RWPE1 (cell line): ENCODE measurements at regions not wholly inside any gene's neighbourhood (a gene's known extent, or its start where the extent isn't known, plus 50 kb on each side); places are given as distances from the start of the nearest gene placed in this dataset.

Experiments used
- CTCF ChIA-PET: fragments of 350-600 bp; sonication (Branson Sonifier 250); formaldehyde crosslinking; extraction: SDS; loops from one replicate; lab custom pipeline; 2021; lab: Yijun Ruan, JAX
- POLR2A ChIA-PET: fragments of 400-600 bp; formaldehyde crosslinking; extraction: SDS; loops from one replicate; lab custom pipeline; 2020; ENCODE audit warnings: antibody characterized with exemption; ENCODE audit not compliant: low non-redundant PET; lab: Yijun Ruan, JAX
- DNase-seq: peaks from one replicate; pipeline ENCODE4 v3.0.0; 2012; ENCODE audit warnings: low spot score
- H3K27ac ChIP-seq: fragments of 450-650 bp; 2 replicates; pipeline ENCODE4 v1.5.1; 2017
- TF ChIP-seq, protein P1 (sequence below): fragments of 450-650 bp; conservative IDR thresholded peaks from 2 replicates; pipeline ENCODE4 v1.5.1; 2017; ENCODE audit warnings: low read depth, mild to moderate bottlenecking

- CTCF ChIA-PET: no interaction called here
- no peak overlapping the region for H3K27ac ChIP-seq
- POLR2A ChIA-PET: no interaction called here
- TF ChIP-seq, protein P1, sequence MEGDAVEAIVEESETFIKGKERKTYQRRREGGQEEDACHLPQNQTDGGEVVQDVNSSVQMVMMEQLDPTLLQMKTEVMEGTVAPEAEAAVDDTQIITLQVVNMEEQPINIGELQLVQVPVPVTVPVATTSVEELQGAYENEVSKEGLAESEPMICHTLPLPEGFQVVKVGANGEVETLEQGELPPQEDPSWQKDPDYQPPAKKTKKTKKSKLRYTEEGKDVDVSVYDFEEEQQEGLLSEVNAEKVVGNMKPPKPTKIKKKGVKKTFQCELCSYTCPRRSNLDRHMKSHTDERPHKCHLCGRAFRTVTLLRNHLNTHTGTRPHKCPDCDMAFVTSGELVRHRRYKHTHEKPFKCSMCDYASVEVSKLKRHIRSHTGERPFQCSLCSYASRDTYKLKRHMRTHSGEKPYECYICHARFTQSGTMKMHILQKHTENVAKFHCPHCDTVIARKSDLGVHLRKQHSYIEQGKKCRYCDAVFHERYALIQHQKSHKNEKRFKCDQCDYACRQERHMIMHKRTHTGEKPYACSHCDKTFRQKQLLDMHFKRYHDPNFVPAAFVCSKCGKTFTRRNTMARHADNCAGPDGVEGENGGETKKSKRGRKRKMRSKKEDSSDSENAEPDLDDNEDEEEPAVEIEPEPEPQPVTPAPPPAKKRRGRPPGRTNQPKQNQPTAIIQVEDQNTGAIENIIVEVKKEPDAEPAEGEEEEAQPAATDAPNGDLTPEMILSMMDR: no peak
- no peak for DNase-seq
Measured at GRCh38 chr16:52957199-52957598, 95.5 kb downstream of the CHD9NB start.

DNA sequence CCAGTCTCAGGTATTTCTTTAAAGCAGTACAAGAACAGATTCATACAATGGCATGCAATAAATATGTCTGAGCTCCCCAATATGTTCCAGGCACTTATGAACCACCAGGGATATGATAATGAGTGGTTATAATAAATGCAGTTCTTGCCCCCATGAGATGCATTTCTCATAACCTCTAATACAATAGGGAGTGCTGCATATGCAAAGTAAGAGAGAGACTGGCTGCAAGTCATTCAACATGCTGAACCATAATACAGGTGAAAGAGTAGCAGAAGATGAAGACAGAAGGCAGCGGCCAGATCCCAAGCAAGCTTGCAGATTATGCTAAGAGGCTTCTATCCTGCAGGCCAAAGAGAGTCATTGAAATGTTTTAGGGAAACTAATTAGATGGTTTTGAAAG, 96.7 kb downstream of the CHD9NB start:
- TF ChIP-seq, protein P1: no peak
- DNase-seq: no peak
- ChIA-PET POLR2A (no interaction called here), CTCF (no interaction called here)
- no peak overlapping the region for H3K27ac ChIP-seq

DNA sequence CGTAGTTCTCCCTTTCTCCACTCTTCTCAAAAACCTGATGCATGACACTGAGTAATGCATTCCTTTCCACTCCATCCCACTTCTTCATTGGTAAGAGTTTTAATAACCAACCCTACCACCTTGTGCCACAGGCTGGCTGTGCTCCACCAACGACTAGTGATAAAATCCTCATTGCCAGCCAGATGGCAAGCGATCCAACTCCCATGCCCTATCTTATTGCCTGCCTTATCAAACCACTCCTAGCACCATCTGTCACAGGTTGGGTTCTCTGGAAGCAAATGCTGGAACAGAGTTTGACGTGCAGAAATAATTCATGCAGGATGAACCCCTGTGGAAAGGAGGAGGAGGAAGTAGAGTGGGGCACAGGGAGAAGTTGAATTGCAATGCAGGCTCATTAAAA, 99.5 kb downstream of the CHD9NB start:
- no peak overlapping the region for H3K27ac ChIP-seq
- POLR2A ChIA-PET: no interaction called here
- TF ChIP-seq, protein P1: no peak
- no peak for DNase-seq
- CTCF ChIA-PET: no interaction called here

DNA sequence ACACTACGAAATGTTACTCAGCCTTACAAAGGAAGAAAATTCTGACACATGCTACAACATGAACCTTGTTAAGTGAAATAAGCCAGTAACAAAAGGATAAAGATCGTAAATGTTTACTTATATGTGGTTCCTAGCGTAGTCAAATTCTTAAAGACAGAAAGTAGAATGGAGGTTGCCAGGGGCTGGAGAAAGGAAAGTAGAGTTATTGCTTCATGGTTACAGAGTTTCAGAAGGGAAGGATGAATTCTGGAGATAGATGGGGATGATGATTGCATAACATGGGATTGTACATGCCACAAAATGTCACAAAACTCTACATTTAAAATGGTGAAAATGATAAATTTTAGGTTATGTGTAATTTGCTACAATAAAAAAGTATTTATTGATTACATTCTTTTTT, 103.8 kb downstream of the CHD9NB start:
- TF ChIP-seq, protein P1: no peak
- H3K27ac ChIP-seq: no peak overlapping the region
- ChIA-PET POLR2A (no interaction called here), CTCF (no interaction called here)
- DNase-seq: no peak

- no peak for DNase-seq
- POLR2A ChIA-PET: no interaction called here
- no peak overlapping the region for H3K27ac ChIP-seq
- CTCF ChIA-PET: interaction anchor here (0.6 kb wide), 1 partner anchor 55 kb away, joined by 6 read pairs; no protein-coding TSS in a partner anchor
- TF ChIP-seq, protein P1: no peak
Measured at GRCh38 chr16:52932321-52932720, 120.4 kb downstream of the CHD9NB start.

DNA sequence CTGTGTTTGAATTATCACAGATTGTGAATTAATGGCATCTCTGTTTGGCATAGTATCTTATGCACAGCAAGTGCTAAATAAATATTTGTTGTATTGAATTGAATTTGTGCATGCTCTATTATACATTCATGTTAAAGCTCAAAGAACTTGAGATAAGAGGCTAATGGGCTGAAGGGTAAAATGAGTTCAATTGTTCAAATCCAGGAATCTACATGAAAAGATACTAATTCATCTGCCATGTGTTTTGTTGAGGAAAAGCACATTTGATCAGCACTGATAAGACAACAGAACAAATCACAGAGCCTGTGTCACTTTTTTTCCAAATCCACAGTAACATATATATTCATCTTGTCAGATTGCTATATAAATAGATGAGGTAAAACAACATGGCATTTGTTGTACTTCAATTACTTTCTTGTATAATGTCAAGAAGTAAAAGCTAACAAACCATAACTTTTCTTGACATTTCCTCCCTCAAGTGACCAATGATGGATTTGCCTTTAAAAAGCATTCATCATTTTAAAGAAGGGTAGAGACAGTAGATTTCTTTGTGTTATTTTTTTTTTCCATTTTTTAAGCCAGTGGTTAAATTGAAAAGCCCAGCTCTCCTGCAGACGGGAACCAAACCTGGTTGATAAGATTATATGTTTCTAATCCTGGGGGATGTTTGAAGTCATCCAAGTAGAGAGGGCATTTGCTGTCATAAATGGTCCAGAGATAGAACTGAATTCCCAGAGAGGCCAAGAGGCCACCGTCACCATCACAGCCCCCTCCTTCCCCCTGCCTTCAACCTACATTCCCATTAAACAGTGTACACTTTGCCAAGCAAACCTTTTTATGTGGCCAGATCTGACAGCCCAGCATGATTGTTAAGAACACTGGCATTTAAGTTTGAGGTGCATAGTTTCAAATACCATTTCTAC, 123.0 kb downstream of the CHD9NB start:
- DNase-seq: no peak
- H3K27ac ChIP-seq: no peak overlapping the region
- TF ChIP-seq, protein P1: no peak
- ChIA-PET CTCF (no interaction called here), POLR2A (no interaction called here)
